22Rv1 (cell line): ENCODE measurements at regions not wholly inside any gene's neighbourhood (a gene's known extent, or its start where the extent isn't known, plus 50 kb on each side); places are given as distances from the start of the nearest gene placed in this dataset.

Source experiments
- ZFX ChIP-seq: fragments of 450-650 bp; IDR thresholded peaks from 2 replicates; pipeline ENCODE4 v1.6.1; 2017; ENCODE audit warnings: antibody characterized with exemption, borderline replicate concordance
- TF ChIP-seq, protein P1 (sequence below): fragments of 450-650 bp; IDR thresholded peaks from 2 replicates; pipeline ENCODE4 v1.5.1; 2017; ENCODE audit warnings: mild to moderate bottlenecking

GRCh38 chr4:25585901-25586523 lies 69.6 kb upstream of the SLC34A2 start:
- TF ChIP-seq, protein P1, sequence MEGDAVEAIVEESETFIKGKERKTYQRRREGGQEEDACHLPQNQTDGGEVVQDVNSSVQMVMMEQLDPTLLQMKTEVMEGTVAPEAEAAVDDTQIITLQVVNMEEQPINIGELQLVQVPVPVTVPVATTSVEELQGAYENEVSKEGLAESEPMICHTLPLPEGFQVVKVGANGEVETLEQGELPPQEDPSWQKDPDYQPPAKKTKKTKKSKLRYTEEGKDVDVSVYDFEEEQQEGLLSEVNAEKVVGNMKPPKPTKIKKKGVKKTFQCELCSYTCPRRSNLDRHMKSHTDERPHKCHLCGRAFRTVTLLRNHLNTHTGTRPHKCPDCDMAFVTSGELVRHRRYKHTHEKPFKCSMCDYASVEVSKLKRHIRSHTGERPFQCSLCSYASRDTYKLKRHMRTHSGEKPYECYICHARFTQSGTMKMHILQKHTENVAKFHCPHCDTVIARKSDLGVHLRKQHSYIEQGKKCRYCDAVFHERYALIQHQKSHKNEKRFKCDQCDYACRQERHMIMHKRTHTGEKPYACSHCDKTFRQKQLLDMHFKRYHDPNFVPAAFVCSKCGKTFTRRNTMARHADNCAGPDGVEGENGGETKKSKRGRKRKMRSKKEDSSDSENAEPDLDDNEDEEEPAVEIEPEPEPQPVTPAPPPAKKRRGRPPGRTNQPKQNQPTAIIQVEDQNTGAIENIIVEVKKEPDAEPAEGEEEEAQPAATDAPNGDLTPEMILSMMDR: no peak
- TF ChIP-seq ZFX: no peak
